ENCODE measurements at regions not wholly inside any gene's neighbourhood (a gene's known extent, or its start where the extent isn't known, plus 50 kb on each side); places are given as distances from the start of the nearest gene placed in this dataset.

DNA sequence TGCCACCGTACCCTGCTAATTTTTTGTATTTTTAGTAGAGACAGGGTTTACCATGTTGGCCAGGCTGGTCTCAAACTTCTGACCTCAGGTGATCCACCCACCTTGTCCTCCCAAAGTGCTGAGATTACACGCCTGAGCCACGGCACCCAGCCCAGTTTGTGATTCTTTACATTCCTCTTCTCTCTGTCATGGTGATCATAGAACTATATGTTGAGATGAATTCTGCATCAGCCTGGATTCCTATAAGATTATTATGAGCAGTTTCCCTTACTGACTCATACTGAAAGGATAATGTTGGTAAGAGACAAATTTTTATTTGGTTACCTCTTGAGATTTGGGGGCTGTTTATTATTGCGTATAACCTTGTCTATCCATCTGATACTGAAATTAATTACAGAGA is 121.5 kb upstream of the CSNK1A1L start:
- Histone ChIP-seq H3K4me1 (ENCODE audit: control insufficient read depth in 1 of 2, insufficient read depth in 2 of 2, low read length in 2 of 2) (no peaks in the 10 kb centered on the region), H4K20me1 (ENCODE audit: insufficient read depth) (no peaks in the 10 kb centered on the region), H3K4me2 (ENCODE audit: low read length) (no peak overlapping the region), H3K9ac (ENCODE audit: low read length) (no peak overlapping the region), H3K36me3 (ENCODE audit: control insufficient read depth in 1 of 2, insufficient read depth in 2 of 2, low read length in 2 of 2) (no peaks in the 10 kb centered on the region), H3K9me3 (ENCODE audit: control insufficient read depth in 1 of 2, insufficient read depth in 1 of 2, low read depth in 1 of 2, low read length in 2 of 2) (peaks cover 0 to 9% of the 10 kb centered on the region in 2 experiments; a peak in 1 of 4 replicates), H3K4me3 (replicated peaks in 1 of 2; ENCODE audit: low read depth in 1 of 2, low read length in 2 of 2) (no peak overlapping the region), H2AFZ (ENCODE audit: low read depth, low read length, poor library complexity, severe bottlenecking) (no peak overlapping the region), H3K27ac (ENCODE audit: low read depth, low read length) (no peak overlapping the region), H3K79me2 (ENCODE audit: insufficient read depth, low read length) (no peaks in the 10 kb centered on the region), H3K27me3 (ENCODE audit: insufficient read depth, low read length) (no peaks in the 10 kb centered on the region), H3K9me2 (ENCODE audit: insufficient read depth) (no peaks in the 10 kb centered on the region)
- no peak for DNase-seq (ENCODE audit: low read depth, low spot score)
- no peak for ATAC-seq
- ChIA-PET RAD21 (ENCODE audit: low non-redundant PET in 1 of 2, low total read pairs in 2 of 2, uncharacterized antibody in 2 of 2, unreplicated experiment in 2 of 2) (no interaction called here), POLR2A (no interaction called here), CTCF (no interaction called here)
- BruUV-seq (replicated peaks): no TSS peak
- intact Hi-C loops (cut with micrococcal nuclease): no loop called here
- TF ChIP-seq EZH2 (IDR thresholded peaks at IDR 0.05) (no peak), EZH2phosphoT487 (IDR thresholded peaks at IDR 0.05; ENCODE audit: borderline replicate concordance) (no peak), YY1 (IDR thresholded peaks at IDR 0.05; ENCODE audit: extremely low read depth, insufficient replicate concordance, low read depth, low read length) (no peak), POLR2A (IDR thresholded peaks at IDR 0.05; ENCODE audit: borderline replicate concordance, extremely low read depth, insufficient read depth, insufficient read length) (no peak)
- TF ChIP-seq, protein P1, sequence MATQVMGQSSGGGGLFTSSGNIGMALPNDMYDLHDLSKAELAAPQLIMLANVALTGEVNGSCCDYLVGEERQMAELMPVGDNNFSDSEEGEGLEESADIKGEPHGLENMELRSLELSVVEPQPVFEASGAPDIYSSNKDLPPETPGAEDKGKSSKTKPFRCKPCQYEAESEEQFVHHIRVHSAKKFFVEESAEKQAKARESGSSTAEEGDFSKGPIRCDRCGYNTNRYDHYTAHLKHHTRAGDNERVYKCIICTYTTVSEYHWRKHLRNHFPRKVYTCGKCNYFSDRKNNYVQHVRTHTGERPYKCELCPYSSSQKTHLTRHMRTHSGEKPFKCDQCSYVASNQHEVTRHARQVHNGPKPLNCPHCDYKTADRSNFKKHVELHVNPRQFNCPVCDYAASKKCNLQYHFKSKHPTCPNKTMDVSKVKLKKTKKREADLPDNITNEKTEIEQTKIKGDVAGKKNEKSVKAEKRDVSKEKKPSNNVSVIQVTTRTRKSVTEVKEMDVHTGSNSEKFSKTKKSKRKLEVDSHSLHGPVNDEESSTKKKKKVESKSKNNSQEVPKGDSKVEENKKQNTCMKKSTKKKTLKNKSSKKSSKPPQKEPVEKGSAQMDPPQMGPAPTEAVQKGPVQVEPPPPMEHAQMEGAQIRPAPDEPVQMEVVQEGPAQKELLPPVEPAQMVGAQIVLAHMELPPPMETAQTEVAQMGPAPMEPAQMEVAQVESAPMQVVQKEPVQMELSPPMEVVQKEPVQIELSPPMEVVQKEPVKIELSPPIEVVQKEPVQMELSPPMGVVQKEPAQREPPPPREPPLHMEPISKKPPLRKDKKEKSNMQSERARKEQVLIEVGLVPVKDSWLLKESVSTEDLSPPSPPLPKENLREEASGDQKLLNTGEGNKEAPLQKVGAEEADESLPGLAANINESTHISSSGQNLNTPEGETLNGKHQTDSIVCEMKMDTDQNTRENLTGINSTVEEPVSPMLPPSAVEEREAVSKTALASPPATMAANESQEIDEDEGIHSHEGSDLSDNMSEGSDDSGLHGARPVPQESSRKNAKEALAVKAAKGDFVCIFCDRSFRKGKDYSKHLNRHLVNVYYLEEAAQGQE (IDR thresholded peaks at IDR 0.05; ENCODE audit: low read depth): no peak

DNA sequence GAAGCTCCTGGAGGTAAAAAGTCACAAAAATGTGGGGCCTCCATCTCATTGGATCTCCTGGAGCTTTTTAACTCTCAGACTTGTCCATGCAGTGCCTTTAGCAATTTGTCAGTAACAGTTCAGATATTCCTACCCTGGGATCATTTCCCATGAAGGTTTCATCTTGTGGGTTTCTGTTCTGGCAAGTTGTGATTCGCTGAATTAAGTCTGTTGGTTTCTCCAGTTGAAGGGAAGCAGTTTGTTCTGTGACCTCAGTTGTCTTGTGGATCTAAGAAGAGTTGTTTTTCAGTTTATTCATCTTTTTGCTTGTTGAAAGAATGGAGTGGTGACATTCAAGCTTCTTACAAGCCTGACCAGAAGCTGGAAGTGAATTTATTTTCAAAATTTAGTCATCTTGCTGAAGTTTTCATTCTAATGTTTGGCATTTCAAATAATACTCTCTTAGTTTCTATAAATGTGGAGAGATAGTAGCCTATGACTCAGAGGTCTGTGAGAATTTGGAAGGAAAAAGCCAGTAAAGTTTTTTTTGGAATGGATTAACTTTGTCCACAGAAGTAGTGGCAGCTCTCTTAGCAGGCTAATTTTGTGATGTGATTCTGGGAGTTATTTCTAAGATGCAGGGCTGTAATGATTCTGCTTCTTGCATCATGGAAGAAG is 120.1 kb upstream of the CSNK1A1L start:
- no peak overlapping the region for H3K4me3 ChIP-seq (replicated peaks in 1 of 2; ENCODE audit: low read depth in 1 of 2, low read length in 2 of 2)
- no peak overlapping the region for H3K27ac ChIP-seq (ENCODE audit: low read depth, low read length)
- H3K79me2 ChIP-seq (ENCODE audit: insufficient read depth, low read length): no peaks in the 10 kb centered on the region
- DNase-seq (ENCODE audit: low read depth, low spot score) (no peak), ATAC-seq (no peak)
- H3K9me3 ChIP-seq (ENCODE audit: control insufficient read depth in 1 of 2, insufficient read depth in 1 of 2, low read depth in 1 of 2, low read length in 2 of 2): peaks cover 0 to 9% of the 10 kb centered on the region in 2 experiments; a peak in 2 of 4 replicates
- CTCF ChIA-PET: no interaction called here
- no peaks in the 10 kb centered on the region for H3K9me2 ChIP-seq (ENCODE audit: insufficient read depth)
- H2AFZ ChIP-seq (ENCODE audit: low read depth, low read length, poor library complexity, severe bottlenecking): no peak overlapping the region
- RAD21 ChIA-PET (ENCODE audit: low non-redundant PET in 1 of 2, low total read pairs in 2 of 2, uncharacterized antibody in 2 of 2, unreplicated experiment in 2 of 2): no interaction called here
- H4K20me1 ChIP-seq (ENCODE audit: insufficient read depth): no peaks in the 10 kb centered on the region
- H3K4me1 ChIP-seq (ENCODE audit: control insufficient read depth in 1 of 2, insufficient read depth in 2 of 2, low read length in 2 of 2): no peaks in the 10 kb centered on the region
- H3K4me2 ChIP-seq (ENCODE audit: low read length): no peak overlapping the region
- BruUV-seq (replicated peaks): no TSS peak
- no peaks in the 10 kb centered on the region for H3K27me3 ChIP-seq (ENCODE audit: insufficient read depth, low read length)
- POLR2A ChIA-PET: no interaction called here
- intact Hi-C loops (cut with micrococcal nuclease): no loop called here
- H3K9ac ChIP-seq (ENCODE audit: low read length): no peak overlapping the region
- no peaks in the 10 kb centered on the region for H3K36me3 ChIP-seq (ENCODE audit: control insufficient read depth in 1 of 2, insufficient read depth in 2 of 2, low read length in 2 of 2)
- TF ChIP-seq ZNF274 (IDR thresholded peaks at IDR 0.05; ENCODE audit: low read depth, low read length): no peak
- no peak for TF ChIP-seq SRF (IDR thresholded peaks at IDR 0.05; ENCODE audit: low read depth)
- no peak for TF ChIP-seq CBX3 (IDR thresholded peaks at IDR 0.05; ENCODE audit: low read depth)
- TF ChIP-seq POLR2AphosphoS5 (IDR thresholded peaks at IDR 0.05; ENCODE audit: low read depth, low read length): no peak
- TF ChIP-seq EZH2 (IDR thresholded peaks at IDR 0.05): no peak
- no peak for TF ChIP-seq ELF1 (IDR thresholded peaks at IDR 0.05; ENCODE audit: borderline replicate concordance, low read depth)
- no peak for TF ChIP-seq TCF7L2 (IDR thresholded peaks at IDR 0.05; ENCODE audit: borderline replicate concordance, extremely low read depth, insufficient read depth, insufficient read length)
- no peak for TF ChIP-seq RAD21 (IDR thresholded peaks at IDR 0.05; ENCODE audit: low read depth)
- TF ChIP-seq ZFX (IDR thresholded peaks at IDR 0.05): no peak
- TF ChIP-seq, protein P2, sequence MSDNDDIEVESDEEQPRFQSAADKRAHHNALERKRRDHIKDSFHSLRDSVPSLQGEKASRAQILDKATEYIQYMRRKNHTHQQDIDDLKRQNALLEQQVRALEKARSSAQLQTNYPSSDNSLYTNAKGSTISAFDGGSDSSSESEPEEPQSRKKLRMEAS (IDR thresholded peaks at IDR 0.05): no peak
- TF ChIP-seq, protein P3, sequence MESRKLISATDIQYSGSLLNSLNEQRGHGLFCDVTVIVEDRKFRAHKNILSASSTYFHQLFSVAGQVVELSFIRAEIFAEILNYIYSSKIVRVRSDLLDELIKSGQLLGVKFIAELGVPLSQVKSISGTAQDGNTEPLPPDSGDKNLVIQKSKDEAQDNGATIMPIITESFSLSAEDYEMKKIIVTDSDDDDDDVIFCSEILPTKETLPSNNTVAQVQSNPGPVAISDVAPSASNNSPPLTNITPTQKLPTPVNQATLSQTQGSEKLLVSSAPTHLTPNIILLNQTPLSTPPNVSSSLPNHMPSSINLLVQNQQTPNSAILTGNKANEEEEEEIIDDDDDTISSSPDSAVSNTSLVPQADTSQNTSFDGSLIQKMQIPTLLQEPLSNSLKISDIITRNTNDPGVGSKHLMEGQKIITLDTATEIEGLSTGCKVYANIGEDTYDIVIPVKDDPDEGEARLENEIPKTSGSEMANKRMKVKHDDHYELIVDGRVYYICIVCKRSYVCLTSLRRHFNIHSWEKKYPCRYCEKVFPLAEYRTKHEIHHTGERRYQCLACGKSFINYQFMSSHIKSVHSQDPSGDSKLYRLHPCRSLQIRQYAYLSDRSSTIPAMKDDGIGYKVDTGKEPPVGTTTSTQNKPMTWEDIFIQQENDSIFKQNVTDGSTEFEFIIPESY (IDR thresholded peaks at IDR 0.05; ENCODE audit: extremely low read depth, insufficient replicate concordance, low read length): no peak
- no peak for TF ChIP-seq EZH2phosphoT487 (IDR thresholded peaks at IDR 0.05; ENCODE audit: borderline replicate concordance)

Data from HCT116 (cell line).